PC-3 (cell line): ENCODE measurements at regions not wholly inside any gene's neighbourhood (a gene's known extent, or its start where the extent isn't known, plus 50 kb on each side); places are given as distances from the start of the nearest gene placed in this dataset.

ENCODE experiments used
- ATAC-seq: fragments of 200-7000 bp; cut with Tn5 transposase; 2 replicates; pipeline ENCODE4 v1.9.1; 2020; ENCODE audit warnings: mild to moderate bottlenecking, moderate library complexity
- BruUV-seq: library from RNA; stranded (reverse); fragments of 400-500 nt; replicated peaks from 2 replicates; lab custom pipeline; 2021; lab: Mats Ljungman, UMichigan
- CTCF ChIA-PET: fragments of 300-600 bp; sonication (Branson Sonifier 250); formaldehyde crosslinking; loops from one replicate; lab custom pipeline; 2022; ENCODE audit warnings: antibody characterized with exemption; lab: Charles Lee
- POLR2A ChIA-PET: fragments of 300-600 bp; sonication (Branson Sonifier 250); formaldehyde crosslinking; loops from one replicate; lab custom pipeline; 2022; ENCODE audit warnings: antibody characterized with exemption; ENCODE audit not compliant: unreplicated experiment; lab: Charles Lee
- DNase-seq: peaks from one replicate; pipeline ENCODE4 v3.0.0-alpha.2; 2015
- H2AFZ ChIP-seq: fragments of 300-600 bp; sonication (generic); 2 replicates; pipeline ENCODE4 v1.6.0; 2016; ENCODE audit warnings: antibody characterized with exemption, low read length
- H3F3A ChIP-seq: fragments of 300-600 bp; sonication (generic); one replicate; pipeline ENCODE4 v1.6.0; 2017; ENCODE audit warnings: antibody characterized with exemption, low read length, control low read depth, mild to moderate bottlenecking; ENCODE audit not compliant: unreplicated experiment
- H3K27ac ChIP-seq: fragments of 300-600 bp; sonication (generic); 2 replicates; pipeline ENCODE4 v1.5.1; 2016; ENCODE audit warnings: mild to moderate bottlenecking, low read length
- H3K27me3 ChIP-seq: fragments of 300-600 bp; sonication (generic); 2 replicates; pipeline ENCODE4 v1.6.1; 2016; ENCODE audit warnings: low read length, mixed read lengths
- H3K36me3 ChIP-seq: fragments of 300-600 bp; sonication (generic); 2 replicates; pipeline ENCODE4 v1.6.1; 2016; ENCODE audit warnings: low read depth, mixed run types, low read length, mixed read lengths
- H3K4me1 ChIP-seq: fragments of 300-600 bp; sonication (generic); 2 replicates; pipeline ENCODE4 v1.5.1; 2016; ENCODE audit warnings: low read length; ENCODE audit not compliant: insufficient read depth
- H3K4me2 ChIP-seq: fragments of 300-600 bp; sonication (generic); 2 replicates; pipeline ENCODE4 v1.6.0; 2016; ENCODE audit warnings: low read length
- H3K4me3 ChIP-seq: fragments of 300-600 bp; sonication (generic); 2 replicates; pipeline ENCODE4 v1.5.1; 2016; ENCODE audit warnings: mild to moderate bottlenecking, low read length, mixed read lengths
- H3K79me2 ChIP-seq: fragments of 300-600 bp; sonication (generic); 2 replicates; pipeline ENCODE4 v1.6.1; 2017; ENCODE audit warnings: low read length, mixed read lengths
- H3K9ac ChIP-seq: fragments of 300-600 bp; sonication (generic); 2 replicates; pipeline ENCODE4 v1.6.0; 2016; ENCODE audit warnings: mild to moderate bottlenecking, low read length
- H3K9me2 ChIP-seq: fragments of 300-600 bp; sonication (generic); replicated peaks from 2 replicates; pipeline ENCODE4 v1.6.1; 2016; ENCODE audit warnings: mixed run types, low read length, mixed read lengths
- H3K9me3 ChIP-seq: fragments of 300-600 bp; sonication (generic); 2 replicates; pipeline ENCODE4 v1.6.1; 2016; ENCODE audit warnings: low read length, mixed read lengths
- H4K20me1 ChIP-seq: fragments of 300-600 bp; sonication (generic); 2 replicates; pipeline ENCODE4 v1.6.1; 2016; ENCODE audit warnings: low read length, mixed read lengths
- CTCF ChIP-seq: fragments of 300-600 bp; sonication (generic); conservative IDR thresholded peaks from 2 replicates; pipeline ENCODE4 v1.5.1; 2017; ENCODE audit warnings: antibody characterized with exemption, low read depth, mild to moderate bottlenecking, low read length
- EZH2 ChIP-seq: fragments of 300-600 bp; sonication (generic); IDR thresholded peaks from one replicate; pipeline ENCODE4 v1.6.1; 2017; ENCODE audit warnings: antibody characterized with exemption, mild to moderate bottlenecking, low read length; ENCODE audit not compliant: unreplicated experiment
- EZH2phosphoT487 ChIP-seq: fragments of 300-600 bp; sonication (generic); IDR thresholded peaks from 2 replicates; pipeline ENCODE4 v1.6.1; 2018; ENCODE audit warnings: mild to moderate bottlenecking, antibody characterized with exemption, low read length, borderline replicate concordance
- intact Hi-C: fragments of 100-400 bp; cut with micrococcal nuclease; formaldehyde crosslinking; loops from 2 replicates; pipeline ENCODE4 v1.9.0; 2023

GRCh38 chr5:65073250-65073661 lies 304.5 kb downstream of the CWC27 start:
- DNase-seq: no peak
- Histone ChIP-seq H3K36me3 (no peaks in the 10 kb centered on the region), H2AFZ (no peak overlapping the region), H3K4me2 (no peak overlapping the region), H3F3A (no peaks in the 10 kb centered on the region), H3K9me3 (no peaks in the 10 kb centered on the region), H3K27me3 (no peaks in the 10 kb centered on the region), H3K4me1 (no peaks in the 10 kb centered on the region), H4K20me1 (no peaks in the 10 kb centered on the region), H3K4me3 (no peak overlapping the region), H3K79me2 (no peaks in the 10 kb centered on the region), H3K9ac (no peak overlapping the region), H3K9me2 (no peaks in the 10 kb centered on the region), H3K27ac (no peak overlapping the region)
- CTCF ChIA-PET: no interaction called here
- no peak for ATAC-seq
- intact Hi-C loops: no loop called here
- POLR2A ChIA-PET: no interaction called here
- BruUV-seq: no TSS peak
- no peak for TF ChIP-seq EZH2phosphoT487
- TF ChIP-seq EZH2: no peak
- no peak for TF ChIP-seq CTCF

GRCh38 chr5:65075623-65076250 lies 307.0 kb downstream of the CWC27 start:
- POLR2A ChIA-PET: no interaction called here
- CTCF ChIA-PET: no interaction called here
- Histone ChIP-seq H3F3A (no peaks in the 10 kb centered on the region), H3K27ac (no peak overlapping the region), H3K4me2 (no peak overlapping the region), H3K79me2 (no peaks in the 10 kb centered on the region), H3K4me1 (no peaks in the 10 kb centered on the region), H3K27me3 (no peaks in the 10 kb centered on the region), H3K4me3 (no peak overlapping the region), H2AFZ (0 out of 2 replicates have a peak overlapping the region, but pooled peaks have one; percentile 42), H3K9me3 (no peaks in the 10 kb centered on the region), H3K9me2 (no peaks in the 10 kb centered on the region), H4K20me1 (no peaks in the 10 kb centered on the region), H3K36me3 (no peaks in the 10 kb centered on the region), H3K9ac (no peak overlapping the region)
- intact Hi-C loops: no loop called here
- ATAC-seq (no peak), DNase-seq (no peak)
- BruUV-seq: no TSS peak
- TF ChIP-seq CTCF (no peak), EZH2phosphoT487 (no peak), EZH2 (no peak)

- peak; percentile 65 for DNase-seq
- Histone ChIP-seq H3K27ac (no peak overlapping the region), H3K9me2 (no peaks in the 10 kb centered on the region), H3K27me3 (no peaks in the 10 kb centered on the region), H3K4me1 (no peaks in the 10 kb centered on the region), H3K4me3 (no peak overlapping the region), H3F3A (no peaks in the 10 kb centered on the region), H4K20me1 (no peaks in the 10 kb centered on the region), H3K4me2 (no peak overlapping the region), H3K9ac (no peak overlapping the region), H3K9me3 (no peaks in the 10 kb centered on the region), H2AFZ (0 out of 2 replicates have a peak overlapping the region, but pooled peaks have one; percentile 42), H3K36me3 (no peaks in the 10 kb centered on the region), H3K79me2 (no peaks in the 10 kb centered on the region)
- BruUV-seq: no TSS peak
- ChIA-PET POLR2A (no interaction called here), CTCF (no interaction called here)
- ATAC-seq: peak; percentile 51; the same call in 1 of the 2 replicates
- intact Hi-C loops: no loop called here
- TF ChIP-seq CTCF: peak; percentile 49
- no peak for TF ChIP-seq EZH2phosphoT487
Measured at GRCh38 chr5:65076251-65076869, 307.6 kb downstream of the CWC27 start.
